Naive thymus-derived CD8-positive, alpha-beta T cell (primary cell): ENCODE measurements at regions not wholly inside any gene's neighbourhood (a gene's known extent, or its start where the extent isn't known, plus 50 kb on each side); places are given as distances from the start of the nearest gene placed in this dataset. TPM values are rescaled to one million over a fixed set of nuclear protein-coding genes. Genes with fewer than 3 reads are reported as not detected.
"Not testable (repeated sequence)": the region's sequence is repeated elsewhere in the genome, so short reads cannot be mapped to it uniquely, and the experiment has no call there.

Experiments
- ATAC-seq, 2 donors: fragments of 150-1000 bp; cut with Tn5 transposase in 1 of 2; sonication (Bioruptor Pico), chemical (Tn5 transposase) in 1 of 2; 1 replicate in 1 of 2; 2 replicates in 1 of 2; pipeline ENCODE4 v1.10.0; 2021; ENCODE audit warnings: mild to moderate bottlenecking in 2 of 2, moderate library complexity in 2 of 2
- POLR2A ChIA-PET: fragments of 350-600 bp; sonication (Branson Sonifier 250); formaldehyde crosslinking; loops from one replicate; lab custom pipeline; 2021; ENCODE audit warnings: antibody characterized with exemption; lab: Charles Lee
- DNase-seq, 10 donors: peaks; one replicate each; pipeline versions ENCODE4 v3.0.0 to v3.0.0-alpha.2; 2020 to 2022
- H3K27ac Mint-ChIP-seq, 10 donors: one replicate each; pipeline ENCODE4 v1.8.0; 2020 to 2022; ENCODE audit warnings: mild to moderate bottlenecking in 10 of 10, mixed read lengths in 10 of 10, moderate library complexity in 4 of 10, inconsistent platforms in 1 of 10
- H3K27me3 Mint-ChIP-seq, 5 donors: one replicate each; pipeline ENCODE4 v1.8.0; 2021 to 2022; ENCODE audit warnings: mixed read lengths in 5 of 5
- H3K36me3 Mint-ChIP-seq, 3 donors: one replicate each; pipeline ENCODE4 v1.8.0; 2020 to 2022; ENCODE audit warnings: mixed read lengths in 3 of 3, mild to moderate bottlenecking in 2 of 3, inconsistent platforms in 1 of 3
- H3K4me1 Mint-ChIP-seq, 4 donors: one replicate each; pipeline ENCODE4 v1.8.0; 2021 to 2022; ENCODE audit warnings: mixed read lengths in 4 of 4
- H3K4me3 Mint-ChIP-seq, 10 donors: one replicate each; pipeline ENCODE4 v1.8.0; 2020 to 2022; ENCODE audit warnings: mild to moderate bottlenecking in 10 of 10, mixed read lengths in 10 of 10, moderate library complexity in 6 of 10, inconsistent platforms in 1 of 10
- H3K9me3 Mint-ChIP-seq, 9 donors: one replicate each; pipeline ENCODE4 v1.8.0; 2020 to 2022; ENCODE audit warnings: mixed read lengths in 9 of 9, mild to moderate bottlenecking in 3 of 9, inconsistent platforms in 1 of 9, moderate library complexity in 1 of 9
- microRNA-seq: library from miRNA; unstranded; fragments of <30 nt; microRNA quantifications from one replicate; pipeline ENCODE4 v1.2.0, GENCODE V29; 2022; ENCODE audit warnings: borderline microRNAs expressed

- peaks cover 0 to 5% (median 0%) of the 10 kb centered on the region in 3 donors for H3K36me3 Mint-ChIP-seq
- H3K4me3 Mint-ChIP-seq, result no peak overlapping the region
- H3K4me1 Mint-ChIP-seq, result no peaks in the 10 kb centered on the region
- POLR2A ChIA-PET, result no interaction called here
- peaks cover 0 to 3% (median 0%) of the 10 kb centered on the region in 9 donors for H3K9me3 Mint-ChIP-seq
- DNase-seq (no peak), ATAC-seq (no peak)
- H3K27me3 Mint-ChIP-seq, result peaks cover 0 to 7% (median 0%) of the 10 kb centered on the region in 5 donors
- no peak overlapping the region for H3K27ac Mint-ChIP-seq
These were observed 65.3 kb upstream of the DRD5 start for GRCh38 chr4:9716093-9716492.

GRCh38 chr4:9718246-9718939 is 63.0 kb upstream of the DRD5 start:
- H3K9me3 Mint-ChIP-seq, H3K36me3 Mint-ChIP-seq, POLR2A ChIA-PET, H3K27me3 Mint-ChIP-seq, DNase-seq, H3K4me1 Mint-ChIP-seq, ATAC-seq, H3K4me3 Mint-ChIP-seq: not testable (repeated sequence)
- peak overlapping the region in 1 of 10 donors; percentile 16 for H3K27ac Mint-ChIP-seq

DNA sequence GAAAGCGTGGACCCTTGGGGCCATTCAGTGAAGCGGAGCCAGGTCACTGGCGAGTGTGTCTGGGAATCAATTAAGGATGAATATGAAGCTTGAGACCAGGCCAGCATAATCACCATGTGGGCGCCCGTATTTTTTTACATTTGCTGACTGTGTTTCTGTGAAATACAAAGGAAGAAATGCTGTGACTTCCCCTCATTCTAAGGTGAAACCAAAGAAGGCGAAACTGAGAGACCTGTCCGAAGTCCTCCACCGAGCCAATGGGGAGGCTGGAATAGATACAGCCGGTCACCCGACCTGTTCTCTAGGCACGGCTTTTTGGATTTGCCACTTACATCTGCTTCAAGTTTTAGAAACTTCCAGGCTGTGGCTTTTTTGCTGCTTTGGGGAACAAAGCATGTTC is 59.3 kb upstream of the DRD5 start:
- H3K9me3 Mint-ChIP-seq, POLR2A ChIA-PET, H3K4me3 Mint-ChIP-seq, DNase-seq, H3K4me1 Mint-ChIP-seq, ATAC-seq, H3K36me3 Mint-ChIP-seq, H3K27ac Mint-ChIP-seq, H3K27me3 Mint-ChIP-seq: not testable (repeated sequence)

Small RNA genes lying in the stretch of these regions (microRNA-seq; reads per million reads assigned to microRNA genes)
- not detected for gene MIR548I2
